HEK293 (cell line): ENCODE measurements at regions not wholly inside any gene's neighbourhood (a gene's known extent, or its start where the extent isn't known, plus 50 kb on each side); places are given as distances from the start of the nearest gene placed in this dataset.

Experiments
- CTCF ChIA-PET: fragments of 350-600 bp; formaldehyde crosslinking; extraction: SDS; loops from one replicate; lab custom pipeline; 2021; ENCODE audit warnings: antibody characterized with exemption; lab: Yijun Ruan, JAX
- POLR2A ChIA-PET: fragments of 300-600 bp; formaldehyde crosslinking; extraction: SDS; loops from one replicate; lab custom pipeline; 2020; ENCODE audit warnings: antibody characterized with exemption, inconsistent platforms; lab: Yijun Ruan, JAX
- H3K27ac ChIP-seq: fragments of 200-500 bp; sonication (Bioruptor generic); 2 replicates; pipeline ENCODE4 v1.5.1; 2014; ENCODE audit warnings: low read depth, low read length, control low read depth, inconsistent platforms; ENCODE audit errors: extremely low read depth
- H3K36me3 ChIP-seq, 2 experiments: fragments of 200-500 bp in 1 of 2; sonication (Bioruptor generic) in 1 of 2; 1 replicate in 1 of 2; 2 replicates in 1 of 2; pipeline ENCODE4 v1.5.1; 2014 to 2017; ENCODE audit warnings: inconsistent platforms in 2 of 2, low read length in 2 of 2; ENCODE audit not compliant: control insufficient read depth in 2 of 2, insufficient read depth in 1 of 2
- H3K4me1 ChIP-seq: fragments of 200-500 bp; sonication (Bioruptor generic); 2 replicates; pipeline ENCODE4 v1.5.1; 2014; ENCODE audit warnings: mild to moderate bottlenecking, low read length, inconsistent platforms; ENCODE audit not compliant: control insufficient read depth, insufficient read depth
- H3K4me3 ChIP-seq: 2 replicates; pipeline ENCODE4 v1.5.1; 2011; ENCODE audit warnings: low read depth, mild to moderate bottlenecking, control low read depth, low read length, moderate library complexity
- H3K9me3 ChIP-seq: fragments of 200-500 bp; sonication (Bioruptor generic); 2 replicates; pipeline ENCODE4 v1.5.1; 2014; ENCODE audit warnings: low read depth, low read length, inconsistent platforms; ENCODE audit not compliant: control insufficient read depth, insufficient read depth
- BCL11B ChIP-seq: fragments of 450-650 bp; formaldehyde crosslinking; IDR thresholded peaks from 2 replicates; pipeline ENCODE4 v1.5.1; 2016; ENCODE audit warnings: low read depth, missing biosample characterization, missing genetic modification characterization
- FEZF1 ChIP-seq: fragments of 450-650 bp; formaldehyde crosslinking; IDR thresholded peaks from 2 replicates; pipeline ENCODE4 v1.5.1; 2016; ENCODE audit warnings: missing biosample characterization, missing genetic modification characterization
- OSR2 ChIP-seq: fragments of 450-650 bp; formaldehyde crosslinking; IDR thresholded peaks from 2 replicates; pipeline ENCODE4 v1.5.1; 2016; ENCODE audit warnings: missing biosample characterization, missing genetic modification characterization
- SCRT1 ChIP-seq: fragments of 450-650 bp; formaldehyde crosslinking; IDR thresholded peaks from 2 replicates; pipeline ENCODE4 v1.5.1; 2016; ENCODE audit warnings: missing biosample characterization, missing genetic modification characterization, borderline replicate concordance
- WT1 ChIP-seq: fragments of 450-650 bp; formaldehyde crosslinking; IDR thresholded peaks from 2 replicates; pipeline ENCODE4 v1.5.1; 2016; ENCODE audit warnings: missing biosample characterization, missing genetic modification characterization
- ZBTB21 ChIP-seq: fragments of 450-650 bp; formaldehyde crosslinking; IDR thresholded peaks from 2 replicates; pipeline ENCODE4 v1.5.1; 2017; ENCODE audit warnings: missing biosample characterization, missing genetic modification characterization
- ZBTB49 ChIP-seq: fragments of 450-650 bp; formaldehyde crosslinking; IDR thresholded peaks from 2 replicates; pipeline ENCODE4 v1.5.1; 2016; ENCODE audit warnings: missing biosample characterization, missing genetic modification characterization, low read depth
- ZEB2 ChIP-seq: fragments of 450-650 bp; formaldehyde crosslinking; IDR thresholded peaks from 2 replicates; pipeline ENCODE4 v1.5.1; 2016; ENCODE audit warnings: missing biosample characterization, missing genetic modification characterization
- ZNF148 ChIP-seq: fragments of 450-650 bp; formaldehyde crosslinking; IDR thresholded peaks from 2 replicates; pipeline ENCODE4 v1.5.0; 2017; ENCODE audit warnings: missing biosample characterization, missing genetic modification characterization, borderline replicate concordance
- ZNF169 ChIP-seq: fragments of 450-650 bp; formaldehyde crosslinking; IDR thresholded peaks from 2 replicates; pipeline ENCODE4 v1.5.1; 2016; ENCODE audit warnings: missing biosample characterization, missing genetic modification characterization
- ZNF37A ChIP-seq: fragments of 450-650 bp; IDR thresholded peaks from 2 replicates; pipeline ENCODE4 v1.5.1; 2018; ENCODE audit warnings: missing biosample characterization, missing genetic modification characterization
- ZNF514 ChIP-seq: fragments of 450-650 bp; formaldehyde crosslinking; IDR thresholded peaks from 2 replicates; pipeline ENCODE4 v1.5.1; 2016; ENCODE audit warnings: missing biosample characterization, missing genetic modification characterization
- ZNF544 ChIP-seq: fragments of 450-650 bp; formaldehyde crosslinking; IDR thresholded peaks from 2 replicates; pipeline ENCODE4 v1.5.0; 2017; ENCODE audit warnings: missing biosample characterization, missing genetic modification characterization
- ZNF561 ChIP-seq: fragments of 450-650 bp; IDR thresholded peaks from 2 replicates; pipeline ENCODE4 v1.5.1; 2018; ENCODE audit warnings: missing biosample characterization, missing genetic modification characterization, borderline replicate concordance
- ZNF785 ChIP-seq: fragments of 450-650 bp; formaldehyde crosslinking; IDR thresholded peaks from 2 replicates; pipeline ENCODE4 v1.5.1; 2016; ENCODE audit warnings: missing biosample characterization, missing genetic modification characterization
- ZNF792 ChIP-seq: fragments of 450-650 bp; formaldehyde crosslinking; IDR thresholded peaks from 2 replicates; pipeline ENCODE4 v1.5.1; 2016; ENCODE audit warnings: missing biosample characterization, missing genetic modification characterization
- ZNF830 ChIP-seq: fragments of 450-650 bp; IDR thresholded peaks from 2 replicates; pipeline ENCODE4 v1.5.0; 2018; ENCODE audit warnings: missing biosample characterization, missing genetic modification characterization, low read depth, mild to moderate bottlenecking, moderate library complexity
- ZNF837 ChIP-seq: fragments of 450-650 bp; formaldehyde crosslinking; IDR thresholded peaks from 2 replicates; pipeline ENCODE4 v1.5.1; 2016; ENCODE audit warnings: missing biosample characterization, missing genetic modification characterization
- TF ChIP-seq, protein P1 (sequence below): fragments of 450-650 bp; formaldehyde crosslinking; IDR thresholded peaks from 2 replicates; pipeline ENCODE4 v1.5.1; 2017; ENCODE audit warnings: missing biosample characterization, missing genetic modification characterization
- TF ChIP-seq, protein P2 (sequence below): fragments of 450-650 bp; formaldehyde crosslinking; IDR thresholded peaks from 2 replicates; pipeline ENCODE4 v1.5.1; 2017; ENCODE audit warnings: missing biosample characterization, missing genetic modification characterization
- TF ChIP-seq, protein P3 (sequence below): fragments of 450-650 bp; formaldehyde crosslinking; IDR thresholded peaks from 2 replicates; pipeline ENCODE4 v1.5.1; 2017; ENCODE audit warnings: missing biosample characterization, missing genetic modification characterization

- Histone ChIP-seq H3K36me3 (no peaks in the 10 kb centered on the region), H3K4me3 (no peak overlapping the region), H3K27ac (no peak overlapping the region), H3K9me3 (no peaks in the 10 kb centered on the region), H3K4me1 (no peaks in the 10 kb centered on the region)
- CTCF ChIA-PET, result no interaction called here
- no peak for TF ChIP-seq ZNF37A (tag by site-specific recombination)
- no peak for TF ChIP-seq ZNF544 (tag by site-specific recombination)
- TF ChIP-seq, protein P1, sequence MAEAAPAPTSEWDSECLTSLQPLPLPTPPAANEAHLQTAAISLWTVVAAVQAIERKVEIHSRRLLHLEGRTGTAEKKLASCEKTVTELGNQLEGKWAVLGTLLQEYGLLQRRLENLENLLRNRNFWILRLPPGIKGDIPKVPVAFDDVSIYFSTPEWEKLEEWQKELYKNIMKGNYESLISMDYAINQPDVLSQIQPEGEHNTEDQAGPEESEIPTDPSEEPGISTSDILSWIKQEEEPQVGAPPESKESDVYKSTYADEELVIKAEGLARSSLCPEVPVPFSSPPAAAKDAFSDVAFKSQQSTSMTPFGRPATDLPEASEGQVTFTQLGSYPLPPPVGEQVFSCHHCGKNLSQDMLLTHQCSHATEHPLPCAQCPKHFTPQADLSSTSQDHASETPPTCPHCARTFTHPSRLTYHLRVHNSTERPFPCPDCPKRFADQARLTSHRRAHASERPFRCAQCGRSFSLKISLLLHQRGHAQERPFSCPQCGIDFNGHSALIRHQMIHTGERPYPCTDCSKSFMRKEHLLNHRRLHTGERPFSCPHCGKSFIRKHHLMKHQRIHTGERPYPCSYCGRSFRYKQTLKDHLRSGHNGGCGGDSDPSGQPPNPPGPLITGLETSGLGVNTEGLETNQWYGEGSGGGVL (tag by site-specific recombination), result no peak
- TF ChIP-seq ZBTB49 (tag by site-specific recombination), result no peak
- no peak for TF ChIP-seq ZNF830 (tag by site-specific recombination)
- TF ChIP-seq ZNF169 (tag by site-specific recombination), result no peak
- TF ChIP-seq BCL11B (tag by site-specific recombination), result no peak
- no peak for TF ChIP-seq ZNF792 (tag by site-specific recombination)
- TF ChIP-seq, protein P2, sequence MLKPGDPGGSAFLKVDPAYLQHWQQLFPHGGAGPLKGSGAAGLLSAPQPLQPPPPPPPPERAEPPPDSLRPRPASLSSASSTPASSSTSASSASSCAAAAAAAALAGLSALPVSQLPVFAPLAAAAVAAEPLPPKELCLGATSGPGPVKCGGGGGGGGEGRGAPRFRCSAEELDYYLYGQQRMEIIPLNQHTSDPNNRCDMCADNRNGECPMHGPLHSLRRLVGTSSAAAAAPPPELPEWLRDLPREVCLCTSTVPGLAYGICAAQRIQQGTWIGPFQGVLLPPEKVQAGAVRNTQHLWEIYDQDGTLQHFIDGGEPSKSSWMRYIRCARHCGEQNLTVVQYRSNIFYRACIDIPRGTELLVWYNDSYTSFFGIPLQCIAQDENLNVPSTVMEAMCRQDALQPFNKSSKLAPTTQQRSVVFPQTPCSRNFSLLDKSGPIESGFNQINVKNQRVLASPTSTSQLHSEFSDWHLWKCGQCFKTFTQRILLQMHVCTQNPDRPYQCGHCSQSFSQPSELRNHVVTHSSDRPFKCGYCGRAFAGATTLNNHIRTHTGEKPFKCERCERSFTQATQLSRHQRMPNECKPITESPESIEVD, result no peak
- no peak for TF ChIP-seq ZEB2 (tag by site-specific recombination)
- POLR2A ChIA-PET, result no interaction called here
Measured at GRCh38 chr16:51868631-51869030, 678.3 kb downstream of the TOX3 start.

DNA sequence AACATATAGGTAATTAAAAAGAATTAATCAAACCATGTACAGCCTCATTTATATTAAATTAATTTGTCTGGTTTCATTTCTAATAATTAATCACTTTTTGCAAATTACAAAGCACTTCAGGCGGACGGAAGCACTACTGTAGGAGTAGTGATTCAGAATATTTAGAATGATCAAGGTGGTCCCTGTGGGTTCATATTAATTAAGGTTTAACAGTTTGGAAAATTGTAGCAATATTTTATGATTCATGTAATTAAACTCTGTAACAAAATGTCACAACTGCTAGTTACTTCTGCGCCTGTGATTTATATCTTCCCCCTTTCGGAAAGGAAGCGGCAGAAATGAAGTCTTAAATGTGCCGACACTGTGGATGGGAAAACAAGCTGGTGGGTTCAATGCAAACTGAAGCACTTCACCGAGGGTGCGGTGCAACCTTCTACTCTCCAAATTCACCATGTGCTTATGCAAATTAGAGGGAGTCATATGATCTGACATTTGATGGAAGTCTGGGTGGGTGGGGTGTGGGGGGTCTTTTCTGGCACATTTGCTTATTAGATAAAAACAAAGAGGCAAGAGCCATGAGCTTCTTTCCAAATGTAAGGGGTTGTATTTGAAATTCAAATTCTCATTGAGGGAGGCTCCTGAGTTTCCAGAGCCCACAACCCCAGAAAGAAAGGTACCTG is 679.4 kb downstream of the TOX3 start:
- no peaks in the 10 kb centered on the region for H3K4me1 ChIP-seq
- TF ChIP-seq ZBTB21 (tag by site-specific recombination) (no peak), ZNF561 (tag by site-specific recombination) (no peak), OSR2 (no peak)
- CTCF ChIA-PET, result no interaction called here
- no peaks in the 10 kb centered on the region for H3K9me3 ChIP-seq
- no peak overlapping the region for H3K27ac ChIP-seq
- no peak overlapping the region for H3K4me3 ChIP-seq
- POLR2A ChIA-PET, result no interaction called here
- no peaks in the 10 kb centered on the region for H3K36me3 ChIP-seq

- Histone ChIP-seq H3K9me3 (no peaks in the 10 kb centered on the region), H3K36me3 (no peaks in the 10 kb centered on the region), H3K27ac (no peak overlapping the region), H3K4me1 (no peaks in the 10 kb centered on the region), H3K4me3 (no peak overlapping the region)
- CTCF ChIA-PET, result interaction anchor here (0.6 kb wide), 1 partner anchor 37 kb away, joined by 4 read pairs; no protein-coding TSS in a partner anchor
- POLR2A ChIA-PET, result no interaction called here
- TF ChIP-seq WT1 (tag by site-specific recombination) (no peak), SCRT1 (tag by site-specific recombination) (no peak), ZNF785 (tag by site-specific recombination) (no peak), FEZF1 (tag by site-specific recombination) (no peak), ZNF514 (tag by site-specific recombination) (no peak), ZNF148 (tag by site-specific recombination) (no peak), ZNF837 (tag by site-specific recombination) (no peak)
- TF ChIP-seq, protein P3, sequence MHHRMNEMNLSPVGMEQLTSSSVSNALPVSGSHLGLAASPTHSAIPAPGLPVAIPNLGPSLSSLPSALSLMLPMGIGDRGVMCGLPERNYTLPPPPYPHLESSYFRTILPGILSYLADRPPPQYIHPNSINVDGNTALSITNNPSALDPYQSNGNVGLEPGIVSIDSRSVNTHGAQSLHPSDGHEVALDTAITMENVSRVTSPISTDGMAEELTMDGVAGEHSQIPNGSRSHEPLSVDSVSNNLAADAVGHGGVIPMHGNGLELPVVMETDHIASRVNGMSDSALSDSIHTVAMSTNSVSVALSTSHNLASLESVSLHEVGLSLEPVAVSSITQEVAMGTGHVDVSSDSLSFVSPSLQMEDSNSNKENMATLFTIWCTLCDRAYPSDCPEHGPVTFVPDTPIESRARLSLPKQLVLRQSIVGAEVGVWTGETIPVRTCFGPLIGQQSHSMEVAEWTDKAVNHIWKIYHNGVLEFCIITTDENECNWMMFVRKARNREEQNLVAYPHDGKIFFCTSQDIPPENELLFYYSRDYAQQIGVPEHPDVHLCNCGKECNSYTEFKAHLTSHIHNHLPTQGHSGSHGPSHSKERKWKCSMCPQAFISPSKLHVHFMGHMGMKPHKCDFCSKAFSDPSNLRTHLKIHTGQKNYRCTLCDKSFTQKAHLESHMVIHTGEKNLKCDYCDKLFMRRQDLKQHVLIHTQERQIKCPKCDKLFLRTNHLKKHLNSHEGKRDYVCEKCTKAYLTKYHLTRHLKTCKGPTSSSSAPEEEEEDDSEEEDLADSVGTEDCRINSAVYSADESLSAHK (tag by site-specific recombination), result no peak
Measured at GRCh38 chr16:51864575-51864974, 682.4 kb downstream of the TOX3 start.
